HG03520 (cell line): ENCODE measurements at regions not wholly inside any gene's neighbourhood (a gene's known extent, or its start where the extent isn't known, plus 50 kb on each side); places are given as distances from the start of the nearest gene placed in this dataset.
"Not testable (repeated sequence)": the region's sequence is repeated elsewhere in the genome, so short reads cannot be mapped to it uniquely, and the experiment has no call there.

Experiments
- ATAC-seq: cut with Tn5 transposase; IDR thresholded peaks from one replicate; pipeline ENCODE4 v1.9.1; 2021; ENCODE audit warnings: mild to moderate bottlenecking, moderate library complexity; ENCODE audit not compliant: unreplicated experiment

- ATAC-seq: no peak
Measured at GRCh38 chr20:24830649-24831048, 118.4 kb upstream of the CST7 start.

GRCh38 chr20:24831232-24831631 lies 117.8 kb upstream of the CST7 start:
- ATAC-seq: no peak

GRCh38 chr20:24832518-24832917 lies 116.6 kb upstream of the CST7 start:
- no peak for ATAC-seq

- no peak for ATAC-seq
Measured at GRCh38 chr20:24833592-24833991, 115.5 kb upstream of the CST7 start.

GRCh38 chr20:24834310-24834709 lies 114.8 kb upstream of the CST7 start:
- no peak for ATAC-seq

- no peak for ATAC-seq
Measured at GRCh38 chr20:24835195-24835594, 113.9 kb upstream of the CST7 start.

GRCh38 chr20:24836041-24836533 lies 113.0 kb upstream of the CST7 start:
- no peak for ATAC-seq

- no peak for ATAC-seq
Measured at GRCh38 chr20:24836661-24837299, 112.3 kb upstream of the CST7 start.

GRCh38 chr20:24837781-24838450 lies 111.2 kb upstream of the CST7 start:
- no peak for ATAC-seq

- ATAC-seq: no peak
Measured at GRCh38 chr20:24838546-24839535, 110.2 kb upstream of the CST7 start.

GRCh38 chr20:24840121-24840713 lies 108.9 kb upstream of the CST7 start:
- no peak for ATAC-seq

GRCh38 chr20:24842274-24842917 lies 106.7 kb upstream of the CST7 start:
- ATAC-seq: no peak

GRCh38 chr20:24842918-24843715 lies 106.0 kb upstream of the CST7 start:
- ATAC-seq: peak; percentile 91

- no peak for ATAC-seq
Measured at GRCh38 chr20:24850176-24850575, 98.9 kb upstream of the CST7 start.

- no peak for ATAC-seq
Measured at GRCh38 chr20:24851346-24852019, 97.6 kb upstream of the CST7 start.

- no peak for ATAC-seq
Measured at GRCh38 chr20:24853916-24854315, 95.2 kb upstream of the CST7 start.

- ATAC-seq: no peak
Measured at GRCh38 chr20:24855848-24856247, 93.2 kb upstream of the CST7 start.

GRCh38 chr20:24858500-24858899 lies 90.6 kb upstream of the CST7 start:
- not testable (repeated sequence) for ATAC-seq

- ATAC-seq: no peak
Measured at GRCh38 chr20:24859539-24859938, 89.5 kb upstream of the CST7 start.
